Fibroblast of skin of abdomen (primary cell): ENCODE measurements at regions not wholly inside any gene's neighbourhood (a gene's known extent, or its start where the extent isn't known, plus 50 kb on each side); places are given as distances from the start of the nearest gene placed in this dataset.

Source experiments
- DNase-seq: peaks from one replicate; pipeline ENCODE4 v3.0.0-alpha.2; 2013

DNA sequence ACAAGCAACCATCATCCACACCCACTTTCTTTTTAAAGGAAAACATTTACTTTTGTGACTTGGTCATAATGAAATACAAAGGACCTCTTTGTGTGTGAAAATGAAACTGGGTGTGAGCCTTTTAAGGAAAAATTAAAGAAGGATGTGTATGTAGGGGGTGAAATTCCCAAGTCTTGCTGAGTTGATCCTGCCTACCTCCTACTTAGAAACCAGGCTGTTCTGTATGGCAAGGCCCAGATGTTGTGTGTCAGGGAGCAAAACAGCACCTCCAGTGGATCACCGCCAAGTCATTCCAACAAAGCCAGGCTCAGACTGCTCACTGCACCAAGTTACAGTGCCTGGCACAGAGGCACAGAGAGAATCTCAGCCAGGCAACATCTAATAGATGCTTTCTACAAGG is 198.5 kb upstream of the FBN2 start:
- no peak for DNase-seq

DNA sequence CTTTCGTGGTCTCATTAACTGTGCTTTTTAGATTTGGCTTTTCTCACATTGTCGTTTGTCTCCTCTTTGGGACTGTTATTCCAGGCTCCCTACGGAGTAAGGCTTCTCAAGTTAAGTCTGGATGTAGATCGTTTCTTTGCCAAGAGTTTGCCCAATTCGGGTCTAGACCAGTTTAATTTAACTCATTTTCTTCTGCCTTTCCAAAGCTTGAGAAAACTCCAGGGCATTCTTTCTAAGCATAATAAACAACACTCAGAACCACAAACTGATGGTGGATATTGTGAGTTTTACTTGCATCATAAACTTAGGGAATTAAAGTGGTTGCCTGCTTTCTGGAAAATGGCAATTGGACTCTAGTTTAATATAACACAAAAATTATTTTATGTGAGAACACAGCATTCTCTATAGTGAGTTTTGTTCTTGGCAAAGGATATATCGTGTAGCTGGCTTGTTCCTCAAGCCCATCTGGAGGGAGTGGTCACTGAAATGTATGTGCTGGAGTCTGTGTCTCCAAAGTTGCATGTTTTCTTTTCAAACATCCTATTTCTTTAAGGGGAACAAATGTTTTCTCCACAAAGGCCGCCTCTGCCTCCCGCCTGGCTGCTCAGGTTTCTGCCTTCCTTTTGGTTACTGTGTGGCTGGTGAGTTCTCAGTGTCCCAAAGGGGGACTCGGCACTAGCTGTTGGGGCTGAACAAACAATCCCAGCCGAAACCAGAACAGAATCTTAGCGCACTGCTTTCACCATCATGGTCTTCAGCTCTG is 211.3 kb upstream of the FBN2 start:
- DNase-seq, result no peak

DNA sequence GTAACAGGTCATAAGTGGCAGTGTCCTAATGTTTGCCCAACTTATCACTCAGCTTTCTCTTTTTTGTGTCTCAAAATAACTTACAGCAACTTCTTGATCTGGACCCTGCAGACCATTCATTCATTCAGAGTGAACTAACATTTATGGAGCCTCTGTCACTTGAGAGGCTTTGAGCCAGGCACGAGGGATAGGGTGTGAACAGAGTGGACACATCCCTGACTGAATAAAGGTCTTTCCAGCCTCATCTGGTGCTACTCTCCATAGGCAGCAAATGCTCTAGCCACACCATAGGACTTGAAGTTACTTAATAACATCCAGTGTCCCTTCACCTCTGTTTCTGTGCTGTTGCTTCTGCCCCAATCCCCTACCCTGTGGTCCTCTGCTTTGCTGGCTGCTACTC is 212.1 kb upstream of the FBN2 start:
- no peak for DNase-seq

DNA sequence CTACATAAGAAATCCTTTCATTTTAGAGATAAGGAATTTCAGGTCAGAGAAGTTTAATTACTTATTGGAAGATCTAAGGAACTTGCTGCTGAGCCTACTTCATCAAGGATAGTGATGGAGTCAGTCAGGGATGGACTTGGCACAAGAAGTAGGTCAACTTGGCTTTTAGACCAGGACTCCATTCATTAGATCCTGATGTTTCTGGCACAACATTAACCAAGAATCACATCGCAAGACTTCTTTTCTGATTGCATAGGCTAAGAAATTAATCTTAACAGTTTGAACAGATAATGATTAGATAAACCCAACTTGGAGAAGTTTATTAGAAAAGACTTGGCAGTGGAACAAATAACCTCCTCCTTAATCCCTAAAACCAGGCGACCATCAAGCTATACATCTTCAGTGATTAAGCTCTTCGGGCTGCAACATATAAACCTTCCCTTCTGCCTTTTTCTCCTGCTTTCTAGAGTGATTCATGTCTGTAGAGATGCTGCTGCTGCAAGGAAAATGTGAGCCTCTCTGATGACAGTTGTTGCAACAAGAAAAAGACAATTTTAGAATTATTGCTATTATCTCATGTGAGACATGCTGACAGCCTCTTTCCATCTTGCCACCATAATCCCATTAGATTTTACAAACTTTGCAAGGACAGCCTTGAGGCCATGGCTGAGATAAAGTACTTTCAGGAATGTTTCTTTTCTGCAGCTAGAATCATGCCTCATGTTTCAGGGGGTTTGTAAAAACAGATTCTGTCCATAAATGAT is 207.9 kb upstream of the SLC27A6 start:
- peak; percentile 20 for DNase-seq

DNA sequence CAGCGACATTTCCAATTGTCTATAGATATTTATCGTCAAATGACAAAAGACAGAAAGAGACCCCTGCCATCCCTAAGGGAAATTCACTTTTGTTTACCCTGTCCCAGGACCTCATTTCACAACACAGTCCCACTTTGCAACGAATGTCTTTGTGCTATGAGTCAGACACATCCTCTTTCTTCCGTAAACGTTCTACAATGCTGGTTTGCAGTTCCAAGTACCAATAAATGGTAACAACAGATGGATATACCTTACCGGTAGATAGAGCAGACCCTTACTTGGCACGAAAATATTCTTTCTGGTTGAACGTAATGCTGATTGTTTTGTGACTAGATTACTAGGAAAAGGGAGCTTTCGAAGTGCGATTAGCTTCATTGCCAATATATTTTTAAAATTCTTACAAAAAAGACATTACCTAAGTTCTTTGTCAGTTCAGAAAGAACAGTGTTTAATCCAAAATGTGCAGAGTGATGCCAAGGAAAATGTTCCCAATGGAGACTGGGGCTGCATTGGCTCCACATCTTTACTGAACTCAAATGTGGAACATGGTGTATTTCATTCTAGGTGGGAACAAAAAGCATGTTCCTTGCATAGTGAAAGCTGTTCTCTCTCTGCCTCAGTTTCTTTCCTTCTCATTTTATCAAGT is 202.5 kb upstream of the SLC27A6 start:
- DNase-seq, result no peak

DNA sequence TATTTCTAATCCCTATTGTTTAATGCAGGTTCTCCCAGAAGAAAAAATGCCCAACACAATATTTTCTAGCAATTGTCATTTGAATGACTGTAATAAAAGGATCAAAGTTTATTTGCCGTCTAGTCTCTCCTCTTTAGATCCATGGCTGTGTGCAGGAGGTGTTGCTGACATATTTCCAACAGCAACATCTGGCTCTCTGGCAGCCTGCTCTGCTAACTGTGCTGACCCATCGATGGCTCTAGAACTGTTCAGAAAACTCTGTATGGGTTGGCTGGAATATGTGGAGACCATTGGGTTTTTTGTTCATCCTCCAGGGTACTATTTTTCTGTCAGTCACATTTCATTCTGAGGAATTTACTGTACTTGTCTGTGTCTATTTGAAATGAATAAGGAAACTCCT is 202.0 kb upstream of the SLC27A6 start:
- DNase-seq, result no peak

DNA sequence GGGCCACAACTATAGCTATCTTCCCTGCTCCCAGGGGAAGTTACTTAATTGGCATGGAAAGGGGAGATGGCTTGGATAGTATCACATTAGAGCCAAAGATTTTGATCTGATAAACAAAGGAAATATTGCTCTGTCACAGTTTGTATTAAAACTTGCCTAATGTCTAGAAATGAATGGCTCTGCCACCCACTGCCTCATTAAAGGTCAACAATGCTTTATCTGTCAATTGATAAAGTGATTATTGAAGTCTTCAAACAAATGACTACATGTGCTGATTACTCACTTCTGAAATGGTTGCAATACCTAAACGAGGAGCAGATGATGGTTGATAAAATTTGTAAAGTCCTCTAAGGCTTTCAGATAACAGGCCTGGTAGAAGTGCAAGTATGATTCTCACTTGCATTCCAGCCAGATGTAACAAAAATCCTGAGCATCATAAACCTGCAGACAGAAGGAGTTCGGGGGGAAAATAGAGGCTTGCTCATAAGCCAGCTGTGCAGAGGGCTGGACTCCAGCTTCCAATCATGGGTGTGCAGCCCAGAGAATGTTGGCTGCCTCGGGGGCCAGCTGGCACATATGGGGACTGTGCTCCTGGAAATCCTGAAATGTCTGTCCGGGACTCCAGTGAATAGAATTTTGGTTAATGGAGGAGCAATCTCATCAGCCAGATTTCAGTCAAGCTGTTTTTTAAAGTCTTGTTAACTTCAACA is 200.5 kb upstream of the SLC27A6 start:
- DNase-seq, result peak; percentile 15

DNA sequence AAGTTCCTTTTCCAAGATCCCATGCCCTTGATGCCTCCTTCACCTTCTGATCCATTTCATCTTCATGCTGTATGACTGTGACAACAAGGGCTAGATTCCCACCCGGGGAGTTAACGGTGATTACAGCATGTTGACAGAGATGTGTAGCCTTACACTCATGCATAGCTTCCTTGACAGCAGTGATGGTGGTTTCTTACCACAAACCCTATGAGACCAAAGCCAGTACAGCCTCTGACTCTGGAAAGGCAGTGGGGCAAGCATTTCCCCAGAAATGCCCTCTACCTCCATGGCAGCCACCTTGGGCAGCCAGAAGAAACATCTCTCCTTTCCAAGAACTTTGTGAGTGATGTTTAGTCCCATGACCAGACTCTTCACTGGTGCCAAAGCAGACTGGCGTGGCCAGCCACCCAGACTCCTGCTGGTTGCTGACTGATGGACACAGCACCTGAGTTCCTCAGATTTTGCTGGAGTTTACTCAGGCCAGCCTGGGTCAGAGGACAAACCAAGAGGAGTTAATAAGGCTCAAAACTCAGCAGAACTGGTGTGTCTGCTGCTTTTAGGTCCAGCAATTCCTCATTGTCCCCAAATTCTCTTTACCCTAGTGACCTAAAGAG is 199.7 kb upstream of the SLC27A6 start:
- no peak for DNase-seq

DNA sequence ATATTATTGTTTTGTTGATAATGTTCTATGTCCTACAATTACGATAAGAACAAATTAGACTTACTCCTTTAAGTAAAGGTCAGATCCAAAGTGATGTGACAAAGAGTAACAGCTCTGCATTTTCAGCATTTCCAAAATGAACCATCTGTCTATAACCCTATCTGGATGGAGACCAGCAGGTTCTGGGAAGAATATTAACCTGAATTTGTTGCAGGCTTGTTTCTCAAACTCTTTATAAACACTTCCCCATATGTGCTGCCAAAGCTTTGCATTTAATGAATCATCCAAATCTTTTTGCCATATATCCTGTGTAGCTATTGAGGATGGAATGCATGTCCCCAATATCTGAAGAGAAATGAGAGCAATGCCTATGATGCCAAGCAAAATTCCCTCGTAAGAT is 198.9 kb upstream of the SLC27A6 start:
- no peak for DNase-seq

DNA sequence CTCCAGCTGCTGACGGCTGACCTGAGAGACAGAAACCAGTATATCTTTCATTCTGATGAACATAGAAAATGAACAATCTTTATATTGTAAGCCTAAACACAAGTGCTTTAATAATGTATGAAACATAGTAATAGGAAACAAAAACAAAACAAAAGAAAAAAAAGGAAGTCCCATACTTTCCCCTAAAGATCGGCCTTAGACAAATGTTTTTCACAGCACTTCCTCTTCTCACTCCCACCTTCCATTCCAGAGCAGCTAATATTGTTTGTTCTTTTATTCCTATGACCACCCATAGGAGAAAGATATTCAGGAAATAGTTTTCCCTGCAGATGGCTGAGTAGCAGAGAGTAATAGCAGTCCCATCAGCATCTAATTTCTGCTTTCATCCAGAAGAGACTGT is 194.4 kb upstream of the SLC27A6 start:
- DNase-seq, result no peak

DNA sequence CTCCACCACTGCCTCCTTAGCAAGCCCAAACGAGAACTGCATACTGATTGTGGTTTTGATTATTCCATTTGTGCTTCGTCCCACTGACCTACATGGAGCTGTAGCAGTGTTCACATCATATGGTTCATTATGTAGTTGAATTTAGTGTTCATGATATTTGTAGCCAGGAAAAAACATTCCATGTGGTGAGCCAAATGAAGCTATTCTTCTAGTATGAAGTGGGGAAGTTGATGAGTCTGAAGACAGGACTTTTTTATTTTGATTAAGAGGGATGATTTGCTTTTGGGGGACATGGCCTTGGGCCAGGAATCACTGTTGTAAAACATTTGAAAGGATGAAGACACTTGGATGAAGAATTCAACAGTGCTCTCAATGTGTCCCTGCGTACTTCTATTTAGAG is 192.9 kb upstream of the SLC27A6 start:
- DNase-seq, result peak; percentile 33

DNA sequence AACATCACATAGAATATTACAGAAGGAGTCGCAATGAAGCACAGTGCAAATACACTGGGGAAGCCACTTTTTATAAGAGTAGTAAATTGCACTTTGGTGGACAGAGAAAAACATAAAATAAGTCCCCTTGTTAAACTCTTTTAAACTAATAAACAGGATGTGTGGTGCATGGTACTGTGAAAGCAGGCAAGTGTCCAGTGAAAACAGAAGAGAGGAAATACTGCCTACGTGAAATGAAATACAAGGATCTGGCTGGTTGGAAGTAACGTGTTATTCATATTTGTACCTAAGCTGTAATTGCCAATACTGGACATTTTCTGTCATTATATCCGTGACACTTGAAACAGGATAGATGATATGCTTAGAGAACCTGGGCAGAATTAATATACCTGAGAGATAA is 191.9 kb upstream of the SLC27A6 start:
- no peak for DNase-seq

DNA sequence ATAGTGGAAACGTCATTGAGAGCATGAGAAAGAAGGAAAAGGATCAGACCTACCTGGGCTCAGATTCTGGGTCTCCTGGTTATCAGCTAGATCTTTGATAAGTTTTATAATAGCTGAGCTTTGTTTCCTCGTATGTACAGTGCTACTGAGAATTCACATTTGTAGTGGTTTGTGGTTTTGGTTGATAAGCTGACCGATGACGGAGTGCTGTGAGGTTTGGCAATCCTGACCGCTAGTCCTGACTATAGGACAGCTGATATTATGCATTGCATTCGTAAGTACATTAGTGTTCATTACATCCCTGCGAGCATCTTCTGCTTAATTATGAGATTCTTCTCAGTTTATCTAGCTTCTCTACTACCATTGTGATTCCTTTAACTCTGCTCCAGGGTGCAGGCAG is 190.7 kb upstream of the SLC27A6 start:
- DNase-seq, result no peak

DNA sequence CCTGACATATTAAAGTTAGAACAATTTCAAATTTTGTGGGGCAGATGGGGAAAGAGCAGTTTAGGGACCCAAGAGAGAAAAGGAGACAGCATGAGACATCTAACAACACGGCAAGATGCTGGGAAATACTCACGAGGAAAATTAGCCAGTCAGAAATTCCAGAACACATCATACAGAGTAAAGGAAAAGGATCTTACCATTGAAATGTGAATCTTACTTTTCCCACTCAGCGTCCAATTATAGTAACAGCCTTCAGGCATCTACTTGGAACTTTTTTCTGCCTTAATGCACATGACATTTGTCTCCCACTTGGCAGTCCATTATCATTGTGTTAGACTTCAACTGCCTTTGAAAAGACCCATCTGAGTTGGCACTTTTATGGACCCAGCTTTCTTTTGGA is 189.7 kb upstream of the SLC27A6 start:
- no peak for DNase-seq

DNA sequence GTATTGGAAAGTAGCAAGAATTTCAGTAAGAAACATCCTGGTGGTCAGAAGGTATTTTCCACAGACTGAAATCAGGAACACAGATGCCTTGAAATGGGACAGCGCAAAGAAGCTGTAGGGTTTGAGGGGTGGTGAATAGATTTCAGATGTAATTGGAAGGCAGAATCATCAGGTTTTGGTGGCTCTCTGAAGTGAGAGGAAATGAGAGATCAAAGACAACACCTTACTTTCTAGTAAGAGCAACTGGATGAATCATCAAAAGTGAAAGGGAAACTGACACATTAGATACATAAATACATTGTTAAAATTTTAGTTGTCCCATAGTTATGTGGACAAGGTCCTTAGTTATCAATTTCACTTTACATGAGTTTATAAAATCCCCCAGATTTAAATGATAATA is 188.2 kb upstream of the SLC27A6 start:
- no peak for DNase-seq

DNA sequence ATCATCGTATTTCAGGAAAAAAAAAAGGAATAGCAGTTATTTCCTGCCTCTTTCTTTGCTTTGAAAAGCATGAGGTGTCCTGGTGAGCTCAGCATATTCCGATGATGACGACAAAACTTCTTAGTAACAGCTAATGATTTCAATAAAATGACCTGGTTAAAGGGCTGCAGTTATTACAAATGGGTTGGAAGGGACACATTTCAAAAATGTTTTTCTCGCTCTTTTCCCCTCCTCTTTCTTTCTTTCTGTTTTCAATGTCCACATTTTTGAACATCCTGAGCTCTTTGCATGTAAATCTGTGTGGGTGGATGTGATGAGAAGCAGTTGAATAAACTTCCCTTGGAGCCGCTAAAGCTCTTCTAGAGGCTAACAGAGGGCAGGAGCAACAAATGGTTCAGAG is 186.8 kb upstream of the SLC27A6 start:
- DNase-seq, result no peak

DNA sequence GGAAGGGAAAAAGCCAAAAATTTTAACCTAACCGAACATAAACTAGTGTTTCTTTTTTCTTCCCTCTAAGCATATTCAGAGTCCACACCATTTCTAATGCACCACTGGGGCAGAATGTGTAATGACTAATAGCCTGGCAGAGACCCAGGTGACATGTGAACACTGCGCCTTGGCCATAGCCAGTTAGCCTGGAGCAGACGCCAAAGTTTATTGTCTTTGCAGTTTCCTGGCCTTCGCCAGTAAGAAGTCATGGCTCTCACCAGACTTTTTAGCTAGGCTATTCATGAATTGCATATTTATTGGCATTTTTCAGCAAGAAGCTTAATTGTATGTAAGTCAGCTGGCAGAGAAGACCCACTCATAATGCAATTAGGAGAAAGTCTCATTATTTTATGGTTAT is 182.8 kb upstream of the SLC27A6 start:
- peak; percentile 69 for DNase-seq

DNA sequence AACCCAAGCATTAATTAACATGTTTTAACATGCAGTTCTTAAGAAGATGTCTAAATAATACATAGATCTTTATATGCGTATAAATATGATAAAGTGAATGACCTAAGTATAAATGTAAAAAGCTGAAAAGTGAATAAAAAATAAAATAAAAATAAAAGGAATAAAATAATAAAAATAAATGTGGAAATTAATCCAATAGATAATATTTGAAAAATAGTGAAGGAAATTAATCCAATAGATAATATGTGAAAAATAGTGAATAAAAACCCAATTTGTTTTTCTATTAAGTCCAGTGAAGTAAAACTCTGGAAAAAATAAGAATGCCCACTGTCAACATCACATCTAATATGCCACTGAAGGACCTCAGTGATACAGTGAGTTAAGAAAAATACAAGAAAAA is 180.6 kb upstream of the SLC27A6 start:
- DNase-seq, result no peak

DNA sequence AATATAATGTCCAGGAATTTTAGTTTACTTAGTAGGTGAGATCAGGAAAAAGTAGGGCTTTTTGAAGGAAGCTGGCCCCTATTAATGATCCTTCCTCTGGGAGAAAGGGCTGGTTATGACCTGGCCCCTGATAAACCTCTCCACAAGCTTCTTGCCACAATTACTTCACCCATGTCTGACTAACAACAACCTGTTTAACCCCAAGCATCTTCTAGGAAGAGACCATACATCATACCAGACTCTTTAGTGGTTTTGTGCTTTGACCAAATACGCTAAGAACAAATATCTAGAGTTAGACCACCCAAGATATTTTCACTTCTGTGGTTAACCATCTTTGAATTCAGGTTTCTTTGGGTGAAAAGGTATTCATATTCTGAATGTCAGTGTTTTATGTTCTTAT is 174.0 kb upstream of the SLC27A6 start:
- no peak for DNase-seq

DNA sequence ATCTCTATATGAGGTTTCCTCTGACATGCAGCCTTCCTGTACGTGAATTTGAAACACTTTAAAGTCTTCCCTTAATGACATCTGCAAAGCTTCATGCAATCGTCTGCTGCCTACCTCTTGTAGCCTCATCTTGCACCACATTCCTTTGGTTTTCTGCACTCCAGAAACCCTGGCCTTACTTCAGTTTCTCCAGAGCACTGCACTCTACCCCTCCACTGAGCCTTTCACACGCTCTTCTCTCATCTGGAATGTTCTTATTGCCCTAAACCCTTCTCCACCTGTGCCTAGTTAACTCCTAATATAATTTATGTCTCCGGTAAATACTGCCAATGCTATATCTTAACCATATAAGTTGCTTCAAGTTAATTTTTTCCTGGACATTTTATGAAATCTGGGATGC is 168.8 kb upstream of the SLC27A6 start:
- peak; percentile 55 for DNase-seq

DNA sequence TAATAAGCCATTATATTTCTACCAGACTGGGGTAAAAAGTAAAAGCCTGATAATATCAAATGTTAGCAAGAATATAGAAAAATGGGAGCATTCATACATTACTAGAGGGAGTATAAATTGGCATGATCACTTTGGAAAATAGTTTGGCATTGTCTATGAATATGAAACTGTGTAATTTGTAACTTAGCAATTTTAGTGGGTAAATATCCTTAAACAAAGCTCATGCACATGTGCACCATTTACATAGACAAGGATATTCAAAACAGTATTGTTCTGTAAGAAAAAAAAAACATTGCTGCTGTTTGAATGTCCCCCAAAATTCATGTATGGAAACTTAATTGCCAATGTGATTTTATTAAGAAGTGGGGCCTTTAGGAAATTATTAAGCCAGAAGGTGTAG is 166.4 kb upstream of the SLC27A6 start:
- no peak for DNase-seq

DNA sequence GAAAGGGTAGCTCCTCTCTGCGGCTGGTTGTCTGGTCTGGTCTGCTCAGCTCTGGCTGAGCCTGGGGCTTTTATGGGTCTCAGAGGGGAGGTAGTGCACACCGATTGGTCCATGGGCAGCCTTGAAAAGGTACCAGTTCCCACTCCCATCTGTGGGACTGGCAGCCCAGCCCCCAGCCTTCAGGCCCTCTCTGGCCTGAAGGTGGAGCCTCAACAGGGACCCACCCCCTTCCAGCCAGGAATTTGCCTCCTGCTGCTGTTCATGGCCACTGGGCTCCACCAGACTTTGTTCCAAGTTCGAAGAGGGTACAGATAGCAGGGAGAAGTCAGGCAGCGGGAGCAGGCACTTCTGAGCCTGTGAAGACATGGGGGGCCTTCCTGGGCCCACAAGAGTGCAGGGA is 165.3 kb upstream of the SLC27A6 start:
- DNase-seq, result no peak

DNA sequence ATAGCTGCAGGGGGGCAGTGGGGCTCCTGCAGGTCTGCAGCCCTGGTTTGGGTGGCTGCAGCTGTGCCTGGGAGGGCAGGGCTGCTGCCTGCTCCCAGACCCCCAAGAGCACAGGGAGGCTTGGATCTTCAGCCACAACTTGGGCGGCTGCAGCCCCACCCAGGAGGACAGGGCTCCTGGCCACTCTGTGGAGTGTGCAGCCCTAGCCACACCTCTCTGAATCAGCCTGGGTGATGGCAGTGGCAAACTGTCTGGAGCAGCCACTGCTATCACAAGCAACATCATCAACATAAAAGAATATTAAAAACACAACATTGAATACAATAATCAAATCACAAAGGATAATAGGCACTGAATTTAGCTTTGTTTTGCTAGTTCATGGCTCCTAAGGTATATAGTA is 164.9 kb upstream of the SLC27A6 start:
- no peak for DNase-seq
